AG10803 (cell line): ENCODE measurements at regions not wholly inside any gene's neighbourhood (a gene's known extent, or its start where the extent isn't known, plus 50 kb on each side); places are given as distances from the start of the nearest gene placed in this dataset.

Source experiments
- DNase-seq: peaks from one replicate; pipeline ENCODE4 v3.0.0; 2010; ENCODE audit warnings: low read depth
- H3K4me3 ChIP-seq: 2 replicates; pipeline ENCODE4 v1.5.1; 2011; ENCODE audit warnings: mild to moderate bottlenecking, low read length, control low read depth
- CTCF ChIP-seq: conservative IDR thresholded peaks from 2 replicates; pipeline ENCODE4 v1.5.1; 2011; ENCODE audit warnings: mild to moderate bottlenecking, low read length, control low read depth, inconsistent platforms

- DNase-seq: no peak
- no peak for TF ChIP-seq CTCF
- no peak overlapping the region for H3K4me3 ChIP-seq
Observed at GRCh38 chr9:3088219-3088618, 244.3 kb upstream of the PUM3 start.

GRCh38 chr9:3087697-3088096, 243.8 kb upstream of the PUM3 start:
- no peak overlapping the region for H3K4me3 ChIP-seq
- no peak for TF ChIP-seq CTCF
- DNase-seq: no peak

- TF ChIP-seq CTCF: no peak
- no peak for DNase-seq
- H3K4me3 ChIP-seq: no peak overlapping the region
Observed at GRCh38 chr9:3080951-3081350, 237.1 kb upstream of the PUM3 start.

GRCh38 chr9:3074247-3074646, 230.4 kb upstream of the PUM3 start:
- TF ChIP-seq CTCF: no peak
- no peak for DNase-seq
- H3K4me3 ChIP-seq: no peak overlapping the region

- H3K4me3 ChIP-seq: no peak overlapping the region
- no peak for TF ChIP-seq CTCF
- DNase-seq: no peak
Observed at GRCh38 chr9:3066591-3066990, 222.7 kb upstream of the PUM3 start.

GRCh38 chr9:3059781-3060468, 216.0 kb upstream of the PUM3 start:
- DNase-seq: no peak
- no peak overlapping the region for H3K4me3 ChIP-seq
- no peak for TF ChIP-seq CTCF

- no peak overlapping the region for H3K4me3 ChIP-seq
- DNase-seq: no peak
- TF ChIP-seq CTCF: no peak
Observed at GRCh38 chr9:3058409-3058808, 214.5 kb upstream of the PUM3 start.
